Tibial nerve (tissue), 4 donors: ENCODE measurements at regions not wholly inside any gene's neighbourhood (a gene's known extent, or its start where the extent isn't known, plus 50 kb on each side); places are given as distances from the start of the nearest gene placed in this dataset.

Source experiments
- CTCF ChIP-seq, 5 experiments: fragments of 200-600 bp in 3 of 5; fragments of 450-650 bp in 2 of 5; sonication (generic) in 3 of 5; IDR thresholded peaks; one replicate each; pipeline ENCODE4 v1.5.1; 2016 to 2019; ENCODE audit warnings: antibody characterized with exemption in 5 of 5, mild to moderate bottlenecking in 3 of 5, moderate library complexity in 2 of 5
- EP300 ChIP-seq, 2 donors: sonication (generic); formaldehyde crosslinking; IDR thresholded peaks; one replicate each; pipeline ENCODE4 v1.6.1; 2017; ENCODE audit warnings: antibody characterized with exemption in 2 of 2, mild to moderate bottlenecking in 1 of 2
- POLR2A ChIP-seq, 2 donors: fragments of 450-650 bp; IDR thresholded peaks; one replicate each; pipeline ENCODE4 v1.6.1; 2017; ENCODE audit warnings: antibody characterized with exemption in 2 of 2, mild to moderate bottlenecking in 2 of 2, moderate library complexity in 2 of 2

- TF ChIP-seq CTCF (IDR thresholded peaks at IDR 0.05) (no peak), POLR2A (IDR thresholded peaks at IDR 0.05) (no peak), EP300 (IDR thresholded peaks at IDR 0.05) (no peak)
Measured at GRCh38 chr2:63741884-63742579, 99.7 kb upstream of the UGP2 start.
